Liver (tissue), 8 donors: ENCODE measurements at regions not wholly inside any gene's neighbourhood (a gene's known extent, or its start where the extent isn't known, plus 50 kb on each side); places are given as distances from the start of the nearest gene placed in this dataset.

Source experiments
- DNase-seq: peaks from one replicate; pipeline ENCODE4 v3.0.0-alpha.2; 2017; ENCODE audit warnings: low spot score
- H3K27ac ChIP-seq, 2 donors: one replicate each; pipeline ENCODE4 v1.7.0; 2013; ENCODE audit warnings: inconsistent platforms in 2 of 2, low read length in 2 of 2, control low read depth in 1 of 2, low read depth in 1 of 2, mild to moderate bottlenecking in 1 of 2
- H3K27me3 ChIP-seq, 4 donors: one replicate each; pipeline versions ENCODE4 v1.6.1 to v1.7.0; 2013; ENCODE audit warnings: low read length in 3 of 4, inconsistent platforms in 1 of 4, mild to moderate bottlenecking in 1 of 4, moderate library complexity in 1 of 4; ENCODE audit not compliant: control insufficient read depth in 4 of 4, insufficient read depth in 4 of 4
- H3K36me3 ChIP-seq, 4 donors: one replicate each; pipeline versions ENCODE4 v1.6.1 to v1.7.0; 2013; ENCODE audit warnings: low read length in 3 of 4, mild to moderate bottlenecking in 3 of 4, low read depth in 1 of 4, moderate library complexity in 1 of 4; ENCODE audit not compliant: control insufficient read depth in 4 of 4, insufficient read depth in 3 of 4
- H3K4me1 ChIP-seq, 4 donors: one replicate each; pipeline versions ENCODE4 v1.6.1 to v1.7.0; 2013; ENCODE audit warnings: low read length in 3 of 4, mild to moderate bottlenecking in 3 of 4, moderate library complexity in 1 of 4; ENCODE audit not compliant: control insufficient read depth in 4 of 4, insufficient read depth in 4 of 4
- H3K4me3 ChIP-seq, 3 donors: one replicate each; pipeline versions ENCODE4 v1.6.1 to v1.7.0; 2013; ENCODE audit warnings: low read length in 3 of 3, control low read depth in 1 of 3, low read depth in 1 of 3, mild to moderate bottlenecking in 1 of 3
- H3K9ac ChIP-seq, 2 donors: one replicate each; pipeline ENCODE4 v1.7.0; 2013; ENCODE audit warnings: low read length in 2 of 2, mild to moderate bottlenecking in 2 of 2, moderate library complexity in 2 of 2, control low read depth in 1 of 2, low read depth in 1 of 2
- H3K9me3 ChIP-seq, 4 donors: one replicate each; pipeline versions ENCODE4 v1.6.1 to v1.7.0; 2013; ENCODE audit warnings: low read length in 3 of 4; ENCODE audit not compliant: control insufficient read depth in 4 of 4
- ATF3 ChIP-seq: IDR thresholded peaks from 2 replicates; pipeline ENCODE4 v1.6.1; 2016; ENCODE audit warnings: antibody characterized with exemption
- CTCF ChIP-seq: fragments of 150-350 bp; IDR thresholded peaks from 2 replicates; pipeline ENCODE4 v1.5.1; 2017; ENCODE audit warnings: improper control_type of control experiment, low read depth, low read length; ENCODE audit not compliant: missing input control
- EGR1 ChIP-seq, 2 donors: IDR thresholded peaks; 2 replicates each; pipeline ENCODE4 v1.6.1; 2016 to 2018; ENCODE audit warnings: antibody characterized with exemption in 2 of 2, low read depth in 2 of 2
- FOXA1 ChIP-seq: IDR thresholded peaks from 2 replicates; pipeline ENCODE4 v1.6.1; 2016; ENCODE audit warnings: antibody characterized with exemption
- FOXA2 ChIP-seq: IDR thresholded peaks from 2 replicates; pipeline ENCODE4 v1.6.1; 2016; ENCODE audit warnings: antibody characterized with exemption
- GABPA ChIP-seq, 2 donors: IDR thresholded peaks in 1 of 2; conservative IDR thresholded peaks in 1 of 2; 2 replicates each; pipeline ENCODE4 v1.6.1; 2016; ENCODE audit warnings: antibody characterized with exemption in 2 of 2, mild to moderate bottlenecking in 1 of 2, moderate library complexity in 1 of 2
- HNF4G ChIP-seq: IDR thresholded peaks from 2 replicates; pipeline ENCODE4 v1.6.1; 2016; ENCODE audit warnings: antibody characterized with exemption
- JUND ChIP-seq, 2 donors: IDR thresholded peaks; 2 replicates each; pipeline ENCODE4 v1.6.1; 2016; ENCODE audit warnings: antibody characterized with exemption in 2 of 2
- MAX ChIP-seq: IDR thresholded peaks from 2 replicates; pipeline ENCODE4 v1.6.1; 2016; ENCODE audit warnings: antibody characterized with exemption
- NR2F2 ChIP-seq: IDR thresholded peaks from 2 replicates; pipeline ENCODE4 v1.6.1; 2016; ENCODE audit warnings: antibody characterized with exemption
- RAD21 ChIP-seq, 2 donors: IDR thresholded peaks; 2 replicates each; pipeline ENCODE4 v1.6.1; 2016; ENCODE audit warnings: antibody characterized with exemption in 2 of 2, mild to moderate bottlenecking in 2 of 2
- REST ChIP-seq: IDR thresholded peaks from 2 replicates; pipeline ENCODE4 v1.6.1; 2016; ENCODE audit warnings: antibody characterized with exemption, mild to moderate bottlenecking
- RXRA ChIP-seq, 2 donors: IDR thresholded peaks; 2 replicates each; pipeline ENCODE4 v1.6.1; 2017 to 2018; ENCODE audit warnings: antibody characterized with exemption in 2 of 2, mild to moderate bottlenecking in 1 of 2
- SP1 ChIP-seq: IDR thresholded peaks from 2 replicates; pipeline ENCODE4 v1.6.1; 2018; ENCODE audit warnings: antibody characterized with exemption, mild to moderate bottlenecking
- TAF1 ChIP-seq: conservative IDR thresholded peaks from 2 replicates; pipeline ENCODE4 v1.6.1; 2016; ENCODE audit warnings: antibody characterized with exemption, mild to moderate bottlenecking
- YY1 ChIP-seq: IDR thresholded peaks from 2 replicates; pipeline ENCODE4 v1.6.1; 2016; ENCODE audit warnings: antibody characterized with exemption, mild to moderate bottlenecking
- ZBTB33 ChIP-seq: IDR thresholded peaks from 2 replicates; pipeline ENCODE4 v1.6.1; 2016; ENCODE audit warnings: antibody characterized with exemption
- WGBS: extraction: QIAGEN DNeasy Blood & Tissue Kit; methylation state at CpG from one replicate; pipeline ENCODE4 v1.1.7; 2013; 5-methylcytosine and 5-hydroxymethylcytosine counted together
- donor health status: healthy.
- donor health status: healthy.
- donor health status: healthy.
- donor health status: healthy.
- donor health status: healthy.

- H3K9me3 ChIP-seq: no peaks in the 10 kb centered on the region
- no peak overlapping the region for H3K27ac ChIP-seq
- no peak for TF ChIP-seq HNF4G
- no peak for TF ChIP-seq RXRA (IDR thresholded peaks at IDR 0.05)
- no peak for TF ChIP-seq TAF1
- TF ChIP-seq JUND (IDR thresholded peaks at IDR 0.05): no peak
- TF ChIP-seq REST: no peak
- TF ChIP-seq GABPA (IDR thresholded peaks at IDR 0.05 in 1 of 2, conservative IDR thresholded peaks at IDR 0.05 in 1 of 2): no peak
- no peak for TF ChIP-seq ATF3
- TF ChIP-seq MAX: no peak
- TF ChIP-seq FOXA1: no peak
- TF ChIP-seq YY1: no peak
- no peak for TF ChIP-seq ZBTB33
- no peak for TF ChIP-seq EGR1 (IDR thresholded peaks at IDR 0.05; ENCODE audit: low read depth in 2 of 2)
- no peak for TF ChIP-seq SP1
- no peak overlapping the region for H3K9ac ChIP-seq
- WGBS: 81% methylated on average over 2 of the region's 2 CpGs
- no peaks in the 10 kb centered on the region for H3K27me3 ChIP-seq
- H3K4me3 ChIP-seq: no peak overlapping the region
- no peaks in the 10 kb centered on the region for H3K4me1 ChIP-seq
- DNase-seq: no peak
- H3K36me3 ChIP-seq: no peaks in the 10 kb centered on the region
These were observed 438.7 kb upstream of the ARGLU1 start for GRCh38 chr13:107006661-107007060.

- no peaks in the 10 kb centered on the region for H3K36me3 ChIP-seq
- TF ChIP-seq SP1 (no peak), REST (no peak), YY1 (no peak), CTCF (no peak), RAD21 (IDR thresholded peaks at IDR 0.05) (no peak), ATF3 (no peak), EGR1 (IDR thresholded peaks at IDR 0.05; ENCODE audit: low read depth in 2 of 2) (no peak), HNF4G (no peak), NR2F2 (no peak), TAF1 (no peak), MAX (no peak), JUND (IDR thresholded peaks at IDR 0.05) (no peak), FOXA2 (no peak), GABPA (IDR thresholded peaks at IDR 0.05 in 1 of 2, conservative IDR thresholded peaks at IDR 0.05 in 1 of 2) (no peak), RXRA (IDR thresholded peaks at IDR 0.05) (no peak), ZBTB33 (no peak)
- H3K9ac ChIP-seq: no peak overlapping the region
- no peak for DNase-seq
- no peak overlapping the region for H3K27ac ChIP-seq
- H3K4me3 ChIP-seq: no peak overlapping the region
- H3K4me1 ChIP-seq: no peaks in the 10 kb centered on the region
- 42% methylated on average over 4 of the region's 4 CpGs for WGBS
- no peaks in the 10 kb centered on the region for H3K9me3 ChIP-seq
- no peaks in the 10 kb centered on the region for H3K27me3 ChIP-seq
These were observed 437.6 kb upstream of the ARGLU1 start for GRCh38 chr13:107005577-107005976.
